T-helper 1 cell treated with Interleukin-12 subunit alpha and Interleukin-12 subunit beta and Interleukin-4 antibody, amounts not matched to agents 30 ng/mL and 1 ng/mL, for 36 hours (primary cell): ENCODE measurements at regions not wholly inside any gene's neighbourhood (a gene's known extent, or its start where the extent isn't known, plus 50 kb on each side); places are given as distances from the start of the nearest gene placed in this dataset.
"Not testable (repeated sequence)": the region's sequence is repeated elsewhere in the genome, so short reads cannot be mapped to it uniquely, and the experiment has no call there.

Experiments used
- intact Hi-C: fragments of 100-400 bp; cut with micrococcal nuclease; formaldehyde crosslinking; loops from one replicate; pipeline ENCODE4 v1.15.1; 2024

- intact Hi-C loops: no loop called here
These were observed 878.6 kb upstream of the MANEA start for GRCh38 chr6:94698773-94699172.

GRCh38 chr6:94687255-94687654 is 890.1 kb upstream of the MANEA start:
- intact Hi-C loops: not testable (repeated sequence)

- intact Hi-C loops: no loop called here
These were observed 893.9 kb upstream of the MANEA start for GRCh38 chr6:94683409-94683808.

- intact Hi-C loops: no loop called here
These were observed 896.6 kb upstream of the MANEA start for GRCh38 chr6:94680669-94681212.

- intact Hi-C loops: no loop called here
These were observed 904.1 kb upstream of the MANEA start for GRCh38 chr6:94673251-94673650.

GRCh38 chr6:94670017-94670416 is 907.3 kb upstream of the MANEA start:
- intact Hi-C loops: no loop called here

- intact Hi-C loops: no loop called here
These were observed 908.5 kb upstream of the MANEA start for GRCh38 chr6:94668876-94669275.

- intact Hi-C loops: no loop called here
These were observed 918.4 kb upstream of the MANEA start for GRCh38 chr6:94658929-94659328.

GRCh38 chr6:94651239-94651638 is 926.1 kb upstream of the MANEA start:
- intact Hi-C loops: no loop called here

GRCh38 chr6:94645191-94645590 is 932.1 kb upstream of the MANEA start:
- intact Hi-C loops: no loop called here

GRCh38 chr6:94639564-94639963 is 937.8 kb upstream of the MANEA start:
- intact Hi-C loops: no loop called here

- intact Hi-C loops: no loop called here
These were observed 940.5 kb upstream of the MANEA start for GRCh38 chr6:94636780-94637385.

- intact Hi-C loops: no loop called here
These were observed 953.7 kb upstream of the MANEA start for GRCh38 chr6:94623586-94623985.

GRCh38 chr6:94622783-94623182 is 954.6 kb upstream of the MANEA start:
- intact Hi-C loops: no loop called here

GRCh38 chr6:94600636-94601035 is 976.7 kb upstream of the MANEA start:
- intact Hi-C loops: no loop called here

- intact Hi-C loops: no loop called here
These were observed 979.8 kb upstream of the MANEA start for GRCh38 chr6:94597487-94597886.

GRCh38 chr6:94590416-94590815 is 986.9 kb upstream of the MANEA start:
- intact Hi-C loops: no loop called here

GRCh38 chr6:94588301-94588700 is 989.0 kb upstream of the MANEA start:
- intact Hi-C loops: no loop called here

GRCh38 chr6:94584211-94584610 is 993.1 kb upstream of the MANEA start:
- intact Hi-C loops: no loop called here

- intact Hi-C loops: no loop called here
These were observed 1006.8 kb upstream of the MANEA start for GRCh38 chr6:94570581-94570980.

- intact Hi-C loops: no loop called here
These were observed 1014.5 kb upstream of the MANEA start for GRCh38 chr6:94562846-94563245.

GRCh38 chr6:94559829-94560537 is 1017.4 kb upstream of the MANEA start:
- intact Hi-C loops: no loop called here

- intact Hi-C loops: not testable (repeated sequence)
These were observed 1020.1 kb upstream of the MANEA start for GRCh38 chr6:94557207-94557606.
